H9 (cell line): ENCODE measurements at regions not wholly inside any gene's neighbourhood (a gene's known extent, or its start where the extent isn't known, plus 50 kb on each side); places are given as distances from the start of the nearest gene placed in this dataset.

Experiments
- DNase-seq: peaks from one replicate; pipeline ENCODE4 v3.0.0-alpha.2; 2017
- H2AFZ ChIP-seq: one replicate; pipeline ENCODE4 v1.6.1; 2013; ENCODE audit warnings: mild to moderate bottlenecking, low read length, control low read depth, moderate library complexity
- H2AK5ac ChIP-seq: 2 replicates; pipeline ENCODE4 v1.6.1; 2013; ENCODE audit warnings: low read length, control low read depth, mixed read lengths; ENCODE audit not compliant: insufficient read length
- H2BK120ac ChIP-seq: one replicate; pipeline ENCODE4 v1.6.1; 2013; ENCODE audit warnings: low read depth, mild to moderate bottlenecking, low read length, control low read depth, inconsistent platforms; ENCODE audit not compliant: poor library complexity, severe bottlenecking
- H2BK12ac ChIP-seq: 2 replicates; pipeline ENCODE4 v1.6.1; 2013; ENCODE audit warnings: low read length, control low read depth, mixed read lengths, low read depth; ENCODE audit not compliant: insufficient read length
- H2BK15ac ChIP-seq: 2 replicates; pipeline ENCODE4 v1.6.1; 2013; ENCODE audit warnings: low read depth, low read length, control low read depth
- H2BK20ac ChIP-seq: one replicate; pipeline ENCODE4 v1.6.1; 2013; ENCODE audit warnings: low read depth, mild to moderate bottlenecking, low read length, control low read depth, inconsistent platforms; ENCODE audit not compliant: poor library complexity, severe bottlenecking
- H2BK5ac ChIP-seq: 2 replicates; pipeline ENCODE4 v1.6.1; 2013; ENCODE audit warnings: low read length, control low read depth, mixed read lengths; ENCODE audit not compliant: insufficient read length
- H3K14ac ChIP-seq: 2 replicates; pipeline ENCODE4 v1.6.1; 2013; ENCODE audit warnings: low read length, control low read depth; ENCODE audit not compliant: insufficient read depth
- H3K18ac ChIP-seq: 2 replicates; pipeline ENCODE4 v1.6.1; 2013; ENCODE audit warnings: low read depth, mild to moderate bottlenecking, mixed read lengths, low read length, control low read depth; ENCODE audit not compliant: insufficient read length
- H3K23ac ChIP-seq: 2 replicates; pipeline ENCODE4 v1.6.1; 2013; ENCODE audit warnings: low read length, control low read depth, mixed read lengths, low read depth; ENCODE audit not compliant: insufficient read length
- H3K23me2 ChIP-seq: 2 replicates; pipeline ENCODE4 v1.6.1; 2013; ENCODE audit warnings: low read depth, mild to moderate bottlenecking, mixed read lengths, low read length, control low read depth; ENCODE audit not compliant: insufficient read length, poor library complexity, severe bottlenecking
- H3K27ac ChIP-seq: 2 replicates; pipeline ENCODE4 v1.5.1; 2013; ENCODE audit warnings: low read length, control low read depth, mixed read lengths, low read depth; ENCODE audit not compliant: insufficient read length
- H3K27me3 ChIP-seq: 2 replicates; pipeline ENCODE4 v1.6.1; 2013; ENCODE audit warnings: low read length, control low read depth, inconsistent platforms; ENCODE audit not compliant: insufficient read depth
- H3K4ac ChIP-seq: 2 replicates; pipeline ENCODE4 v1.6.1; 2013; ENCODE audit warnings: low read depth, mild to moderate bottlenecking, control low read depth, inconsistent platforms, low read length, moderate library complexity
- H3K4me1 ChIP-seq: 2 replicates; pipeline ENCODE4 v1.6.1; 2013; ENCODE audit warnings: low read length, control low read depth, inconsistent platforms; ENCODE audit not compliant: insufficient read depth
- H3K4me2 ChIP-seq: 2 replicates; pipeline ENCODE4 v1.6.1; 2013; ENCODE audit warnings: low read length, control low read depth, mixed read lengths; ENCODE audit not compliant: insufficient read length, insufficient read depth
- H3K56ac ChIP-seq: 2 replicates; pipeline ENCODE4 v1.6.1; 2013; ENCODE audit warnings: low read depth, mild to moderate bottlenecking, mixed read lengths, low read length, control low read depth; ENCODE audit not compliant: insufficient read length
- H3K79me1 ChIP-seq: 2 replicates; pipeline ENCODE4 v1.6.1; 2013; ENCODE audit warnings: low read depth, mild to moderate bottlenecking, moderate library complexity, low read length, control low read depth, inconsistent platforms; ENCODE audit not compliant: insufficient read depth, poor library complexity, severe bottlenecking
- H3K79me2 ChIP-seq: 2 replicates; pipeline ENCODE4 v1.6.1; 2013; ENCODE audit warnings: low read length, control low read depth, inconsistent platforms; ENCODE audit not compliant: insufficient read depth
- H3K9ac ChIP-seq: 2 replicates; pipeline ENCODE4 v1.6.1; 2013; ENCODE audit warnings: low read length, control low read depth, mixed read lengths; ENCODE audit not compliant: insufficient read length; ENCODE audit errors: extremely low read depth
- H3K9me3 ChIP-seq: one replicate; pipeline ENCODE4 v1.6.1; 2013; ENCODE audit warnings: low read depth, low read length, inconsistent platforms; ENCODE audit not compliant: control insufficient read depth
- H3T11ph ChIP-seq: one replicate; pipeline ENCODE4 v1.6.1; 2013; ENCODE audit warnings: mild to moderate bottlenecking, low read length, control low read depth, inconsistent platforms
- H4K20me1 ChIP-seq: one replicate; pipeline ENCODE4 v1.6.1; 2013; ENCODE audit not compliant: control insufficient read depth, insufficient read length, insufficient read depth
- H4K5ac ChIP-seq: 2 replicates; pipeline ENCODE4 v1.6.1; 2013; ENCODE audit warnings: low read depth, mild to moderate bottlenecking, mixed read lengths, low read length, control low read depth; ENCODE audit not compliant: insufficient read length
- H4K8ac ChIP-seq: replicated peaks from 2 replicates; pipeline ENCODE4 v1.6.1; 2013; ENCODE audit warnings: low read length, control low read depth, mixed read lengths, low read depth; ENCODE audit not compliant: insufficient read length
- H4K91ac ChIP-seq: 2 replicates; pipeline ENCODE4 v1.6.1; 2013; ENCODE audit warnings: low read depth, mild to moderate bottlenecking, moderate library complexity, mixed read lengths, low read length, control low read depth; ENCODE audit not compliant: insufficient read length
- H3K27ac Mint-ChIP-seq, 3 experiments: 2 replicates in 2 of 3; 3 replicates in 1 of 3; pipeline ENCODE4 v1.8.0; 2020 to 2021; ENCODE audit warnings: mixed read lengths in 3 of 3, mild to moderate bottlenecking in 1 of 3, moderate library complexity in 1 of 3
- H3K27me3 Mint-ChIP-seq: 2 replicates; pipeline ENCODE4 v1.8.0; 2021; ENCODE audit warnings: low read depth, mild to moderate bottlenecking, moderate library complexity, mixed read lengths
- H3K36me3 Mint-ChIP-seq, 3 experiments: 2 replicates in 2 of 3; 3 replicates in 1 of 3; pipeline ENCODE4 v1.8.0; 2020 to 2021; ENCODE audit warnings: low read depth in 3 of 3, mixed read lengths in 3 of 3; ENCODE audit not compliant: insufficient read depth in 1 of 3
- H3K4me1 Mint-ChIP-seq, 2 experiments: 2 replicates each; pipeline ENCODE4 v1.8.0; 2020; ENCODE audit warnings: mixed read lengths in 2 of 2
- H3K4me3 Mint-ChIP-seq, 2 experiments: 2 replicates in 1 of 2; 3 replicates in 1 of 2; pipeline ENCODE4 v1.8.0; 2020 to 2021; ENCODE audit warnings: mild to moderate bottlenecking in 2 of 2, mixed read lengths in 2 of 2, moderate library complexity in 1 of 2
- H3K9me3 Mint-ChIP-seq, 2 experiments: 2 replicates in 1 of 2; 3 replicates in 1 of 2; pipeline ENCODE4 v1.8.0; 2020; ENCODE audit warnings: mild to moderate bottlenecking in 2 of 2, mixed read lengths in 2 of 2, moderate library complexity in 1 of 2
- WGBS: extraction: QIAGEN DNeasy Blood & Tissue Kit; methylation state at CpG from one replicate; pipeline ENCODE4 v1.1.7; 2013; ENCODE audit warnings: missing lambda C conversion rate, low lambda C conversion rate, mixed read lengths; ENCODE audit not compliant: insufficient read length; ENCODE audit errors: extremely low coverage; 5-methylcytosine and 5-hydroxymethylcytosine counted together
- TF ChIP-seq, protein P1 (sequence below): fragments of 200-600 bp; sonication (generic); conservative IDR thresholded peaks from 3 replicates; pipeline ENCODE4 v1.8.0; 2021; ENCODE audit warnings: antibody characterized with exemption, mild to moderate bottlenecking

DNA sequence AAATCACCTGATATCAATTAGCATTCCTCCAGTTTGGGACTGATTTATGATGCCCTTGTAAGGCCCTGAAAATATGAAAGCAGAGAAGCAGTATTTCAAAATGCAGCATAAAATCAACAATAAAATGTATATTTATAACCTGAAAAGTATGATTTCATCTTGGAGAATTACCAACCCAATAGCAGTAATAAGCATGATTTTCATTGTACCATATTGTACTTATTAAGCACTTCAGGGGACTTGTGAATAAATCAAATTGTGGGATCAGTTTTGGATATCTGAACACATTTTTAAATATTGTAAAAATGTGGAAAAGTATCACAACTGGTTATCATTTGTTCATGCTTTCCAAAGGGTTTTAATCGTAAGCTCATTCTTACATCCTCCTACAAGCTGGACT, 250.8 kb downstream of the DMRT2 start:
- no peak overlapping the region for H2BK120ac ChIP-seq
- Mint-ChIP-seq H3K4me1 (0 out of 4 replicates have a peak, but pooled peaks cover 0 to 2% of the 10 kb centered on the region in 2 experiments), H3K27ac (no peak overlapping the region), H3K9me3 (peaks cover 2 to 34% of the 10 kb centered on the region in 2 experiments; a peak in 3 of 5 replicates), H3K27me3 (no peaks in the 10 kb centered on the region; the same call in none of the 2 replicates), H3K4me3 (no peak overlapping the region), H3K36me3 (0 out of 7 replicates have a peak, but pooled peaks cover 0 to 1% (median 0%) of the 10 kb centered on the region in 3 experiments)
- no peak overlapping the region for H3K9ac ChIP-seq
- DNase-seq: no peak
- no peak overlapping the region for H3K56ac ChIP-seq
- no peak overlapping the region for H2BK12ac ChIP-seq
- H2AK5ac ChIP-seq: no peak overlapping the region
- no peak overlapping the region for H2AFZ ChIP-seq
- H3T11ph ChIP-seq: no peak overlapping the region
- no peak overlapping the region for H3K18ac ChIP-seq
- H3K4me1 ChIP-seq: no peaks in the 10 kb centered on the region
- H4K20me1 ChIP-seq: no peaks in the 10 kb centered on the region
- H3K4ac ChIP-seq: no peak overlapping the region
- no peak overlapping the region for H3K14ac ChIP-seq
- no peak overlapping the region for H4K91ac ChIP-seq
- H3K9me3 ChIP-seq: peaks cover 5% of the 10 kb centered on the region
- no peak overlapping the region for H3K23ac ChIP-seq
- H3K27ac ChIP-seq: no peak overlapping the region
- H2BK5ac ChIP-seq: no peak overlapping the region
- H2BK20ac ChIP-seq: no peak overlapping the region
- TF ChIP-seq, protein P1, sequence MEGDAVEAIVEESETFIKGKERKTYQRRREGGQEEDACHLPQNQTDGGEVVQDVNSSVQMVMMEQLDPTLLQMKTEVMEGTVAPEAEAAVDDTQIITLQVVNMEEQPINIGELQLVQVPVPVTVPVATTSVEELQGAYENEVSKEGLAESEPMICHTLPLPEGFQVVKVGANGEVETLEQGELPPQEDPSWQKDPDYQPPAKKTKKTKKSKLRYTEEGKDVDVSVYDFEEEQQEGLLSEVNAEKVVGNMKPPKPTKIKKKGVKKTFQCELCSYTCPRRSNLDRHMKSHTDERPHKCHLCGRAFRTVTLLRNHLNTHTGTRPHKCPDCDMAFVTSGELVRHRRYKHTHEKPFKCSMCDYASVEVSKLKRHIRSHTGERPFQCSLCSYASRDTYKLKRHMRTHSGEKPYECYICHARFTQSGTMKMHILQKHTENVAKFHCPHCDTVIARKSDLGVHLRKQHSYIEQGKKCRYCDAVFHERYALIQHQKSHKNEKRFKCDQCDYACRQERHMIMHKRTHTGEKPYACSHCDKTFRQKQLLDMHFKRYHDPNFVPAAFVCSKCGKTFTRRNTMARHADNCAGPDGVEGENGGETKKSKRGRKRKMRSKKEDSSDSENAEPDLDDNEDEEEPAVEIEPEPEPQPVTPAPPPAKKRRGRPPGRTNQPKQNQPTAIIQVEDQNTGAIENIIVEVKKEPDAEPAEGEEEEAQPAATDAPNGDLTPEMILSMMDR: no peak
- no peaks in the 10 kb centered on the region for H3K79me2 ChIP-seq
- H3K4me2 ChIP-seq: no peak overlapping the region
- H2BK15ac ChIP-seq: no peak overlapping the region
- H3K27me3 ChIP-seq: no peaks in the 10 kb centered on the region
- no peak overlapping the region for H4K5ac ChIP-seq
- no CpG with 5 or more reads among the region's 1 CpG for WGBS
- H4K8ac ChIP-seq: no peak overlapping the region
- no peaks in the 10 kb centered on the region for H3K79me1 ChIP-seq
- no peaks in the 10 kb centered on the region for H3K23me2 ChIP-seq
